GM23338 (cell line): ENCODE measurements at regions not wholly inside any gene's neighbourhood (a gene's known extent, or its start where the extent isn't known, plus 50 kb on each side); places are given as distances from the start of the nearest gene placed in this dataset.

Source experiments
- ATAC-seq: fragments of 200-7000 bp; cut with Tn5 transposase; 3 replicates; pipeline ENCODE4 v1.9.1; 2020
- DNase-seq: peaks from one replicate; pipeline ENCODE4 v3.0.0-alpha.2; 2015; ENCODE audit warnings: low spot score
- H2AFZ ChIP-seq: fragments of 200-600 bp; sonication (generic); 2 replicates; pipeline ENCODE4 v1.8.0; 2016; ENCODE audit warnings: antibody characterized with exemption, mild to moderate bottlenecking, moderate library complexity
- H3F3A ChIP-seq: fragments of 200-600 bp; sonication (generic); replicated peaks from 2 replicates; pipeline ENCODE4 v1.8.0; 2017; ENCODE audit warnings: antibody characterized with exemption, mixed run types, low read depth
- H3K27ac ChIP-seq: fragments of 200-600 bp; sonication (generic); 2 replicates; pipeline ENCODE4 v1.6.1; 2016; ENCODE audit warnings: low read depth
- H3K27me3 ChIP-seq: fragments of 200-600 bp; sonication (generic); 2 replicates; pipeline ENCODE4 v1.8.0; 2016; ENCODE audit warnings: mild to moderate bottlenecking, mixed run types, moderate library complexity; ENCODE audit not compliant: insufficient read depth
- H3K36me3 ChIP-seq: fragments of 200-600 bp; sonication (generic); 2 replicates; pipeline ENCODE4 v1.8.0; 2016; ENCODE audit warnings: mild to moderate bottlenecking; ENCODE audit not compliant: insufficient read depth
- H3K4me1 ChIP-seq: fragments of 200-600 bp; sonication (generic); 2 replicates; pipeline ENCODE4 v1.8.0; 2016; ENCODE audit warnings: mild to moderate bottlenecking, moderate library complexity; ENCODE audit not compliant: insufficient read depth
- H3K4me2 ChIP-seq: fragments of 200-600 bp; sonication (generic); 2 replicates; pipeline ENCODE4 v1.7.1; 2017; ENCODE audit warnings: mixed run types
- H3K4me3 ChIP-seq: fragments of 200-600 bp; sonication (generic); 2 replicates; pipeline ENCODE4 v1.6.1; 2016; ENCODE audit warnings: mixed run types
- H3K79me2 ChIP-seq: fragments of 200-600 bp; sonication (generic); replicated peaks from 2 replicates; pipeline ENCODE4 v1.8.0; 2017; ENCODE audit warnings: mild to moderate bottlenecking; ENCODE audit not compliant: insufficient read depth
- H3K9me2 ChIP-seq: fragments of 200-600 bp; sonication (generic); 2 replicates; pipeline ENCODE4 v1.8.0; 2017; ENCODE audit not compliant: insufficient read depth
- H4K20me1 ChIP-seq: fragments of 200-600 bp; sonication (generic); replicated peaks from 2 replicates; pipeline ENCODE4 v1.8.0; 2017; ENCODE audit warnings: mild to moderate bottlenecking; ENCODE audit not compliant: insufficient read depth
- H3K27ac Mint-ChIP-seq: 2 replicates; pipeline ENCODE4 v1.8.0; 2020; ENCODE audit warnings: inconsistent platforms, mild to moderate bottlenecking, moderate library complexity, mixed read lengths
- H3K27me3 Mint-ChIP-seq: 3 replicates; pipeline ENCODE4 v1.8.0; 2022; ENCODE audit warnings: low read depth, mild to moderate bottlenecking, moderate library complexity, mixed read lengths, inconsistent platforms; ENCODE audit not compliant: insufficient read depth, poor library complexity
- H3K36me3 Mint-ChIP-seq: 3 replicates; pipeline ENCODE4 v1.8.0; 2021; ENCODE audit warnings: low read depth, mild to moderate bottlenecking, inconsistent platforms, moderate library complexity, mixed read lengths
- H3K4me1 Mint-ChIP-seq: 3 replicates; pipeline ENCODE4 v1.8.0; 2020; ENCODE audit warnings: mild to moderate bottlenecking, inconsistent platforms, mixed read lengths
- H3K4me3 Mint-ChIP-seq: 3 replicates; pipeline ENCODE4 v1.8.0; 2021; ENCODE audit warnings: moderate library complexity, mild to moderate bottlenecking, inconsistent platforms, mixed read lengths
- H3K9me3 Mint-ChIP-seq: 3 replicates; pipeline ENCODE4 v1.8.0; 2020; ENCODE audit warnings: moderate library complexity, mild to moderate bottlenecking, inconsistent platforms, mixed read lengths
- CTCF ChIP-seq, 2 experiments: fragments of 200-600 bp in 1 of 2; sonication (generic) in 1 of 2; conservative IDR thresholded peaks; 2 replicates each; pipeline versions ENCODE4 v1.5.1 to v1.6.1; 2016 to 2017; ENCODE audit warnings: antibody characterized with exemption in 2 of 2, low read depth in 2 of 2, mild to moderate bottlenecking in 2 of 2, moderate library complexity in 1 of 2
- EZH2phosphoT487 ChIP-seq: fragments of 200-600 bp; sonication (generic); IDR thresholded peaks from one replicate; pipeline ENCODE4 v1.8.1; 2018; ENCODE audit warnings: antibody characterized with exemption; ENCODE audit not compliant: unreplicated experiment
- JUNB ChIP-seq: IDR thresholded peaks from one replicate; pipeline ENCODE4 v1.6.1; 2016; ENCODE audit warnings: antibody characterized with exemption; ENCODE audit not compliant: unreplicated experiment
- POLR2AphosphoS5 ChIP-seq: IDR thresholded peaks from 2 replicates; pipeline ENCODE4 v1.6.1; 2016; ENCODE audit warnings: antibody characterized with exemption, low read depth
- STAT1 ChIP-seq: IDR thresholded peaks from one replicate; pipeline ENCODE4 v1.6.1; 2016; ENCODE audit warnings: antibody characterized with exemption; ENCODE audit not compliant: unreplicated experiment
- ZNF114 ChIP-seq: fragments of 250-450 bp; sonication (Bioruptor Pico); IDR thresholded peaks from 2 replicates; pipeline ENCODE4 v1.5.0; 2020; ENCODE audit warnings: mild to moderate bottlenecking, moderate library complexity
- ZNF331 ChIP-seq: fragments of 250-450 bp; sonication (Bioruptor Pico); IDR thresholded peaks from 2 replicates; pipeline ENCODE4 v1.5.0; 2020; ENCODE audit warnings: low read depth, mild to moderate bottlenecking, moderate library complexity
- TF ChIP-seq, protein P1 (sequence below): IDR thresholded peaks from 2 replicates; pipeline ENCODE4 v1.6.1; 2016; ENCODE audit warnings: antibody characterized with exemption
- TF ChIP-seq, protein P2 (sequence below): fragments of 250-450 bp; sonication (Bioruptor Pico); IDR thresholded peaks from 2 replicates; pipeline ENCODE4 v1.5.0; 2020; ENCODE audit warnings: mild to moderate bottlenecking, moderate library complexity

DNA sequence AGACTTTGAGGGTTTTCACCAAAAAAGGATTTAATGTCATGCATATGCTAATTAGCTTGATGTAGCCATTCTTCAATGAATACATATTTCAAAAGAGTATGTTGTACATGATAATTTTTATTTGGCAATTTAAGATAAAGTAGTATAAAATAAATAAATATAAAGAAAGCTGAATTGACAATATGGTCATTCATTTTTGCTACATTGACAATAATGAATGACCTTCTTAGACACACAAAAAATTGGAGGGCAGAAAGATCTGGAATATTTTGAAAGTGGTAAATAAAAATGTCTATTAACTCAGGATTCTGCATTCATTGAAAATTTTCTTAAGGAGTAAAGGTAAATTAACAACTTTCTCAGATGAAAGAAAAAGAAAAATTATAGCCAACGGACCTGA lies 324.8 kb upstream of the FTMT start:
- DNase-seq, result no peak
- TF ChIP-seq JUNB (no peak), ZNF331 (CRISPR knock-in tag) (no peak), CTCF (conservative IDR thresholded peaks at IDR 0.05; ENCODE audit: low read depth in 2 of 2) (no peak), STAT1 (no peak), EZH2phosphoT487 (no peak)

GRCh38 chr5:121533814-121534213 lies 317.9 kb upstream of the FTMT start:
- no peak overlapping the region for H2AFZ ChIP-seq
- H3K9me2 ChIP-seq, result no peaks in the 10 kb centered on the region
- no peak for DNase-seq
- no peaks in the 10 kb centered on the region for H3K79me2 ChIP-seq
- Mint-ChIP-seq H3K4me1 (no peaks in the 10 kb centered on the region), H3K9me3 (no peaks in the 10 kb centered on the region; the same call in 2 of the 3 replicates), H3K36me3 (no peaks in the 10 kb centered on the region), H3K4me3 (no peak overlapping the region), H3K27me3 (peaks cover 2% of the 10 kb centered on the region), H3K27ac (no peak overlapping the region)
- no peaks in the 10 kb centered on the region for H3K27me3 ChIP-seq
- TF ChIP-seq JUNB (no peak), POLR2AphosphoS5 (no peak), ZNF114 (CRISPR knock-in tag) (no peak), STAT1 (no peak)
- TF ChIP-seq, protein P1, sequence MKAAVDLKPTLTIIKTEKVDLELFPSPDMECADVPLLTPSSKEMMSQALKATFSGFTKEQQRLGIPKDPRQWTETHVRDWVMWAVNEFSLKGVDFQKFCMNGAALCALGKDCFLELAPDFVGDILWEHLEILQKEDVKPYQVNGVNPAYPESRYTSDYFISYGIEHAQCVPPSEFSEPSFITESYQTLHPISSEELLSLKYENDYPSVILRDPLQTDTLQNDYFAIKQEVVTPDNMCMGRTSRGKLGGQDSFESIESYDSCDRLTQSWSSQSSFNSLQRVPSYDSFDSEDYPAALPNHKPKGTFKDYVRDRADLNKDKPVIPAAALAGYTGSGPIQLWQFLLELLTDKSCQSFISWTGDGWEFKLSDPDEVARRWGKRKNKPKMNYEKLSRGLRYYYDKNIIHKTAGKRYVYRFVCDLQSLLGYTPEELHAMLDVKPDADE, result no peak
- TF ChIP-seq, protein P2, sequence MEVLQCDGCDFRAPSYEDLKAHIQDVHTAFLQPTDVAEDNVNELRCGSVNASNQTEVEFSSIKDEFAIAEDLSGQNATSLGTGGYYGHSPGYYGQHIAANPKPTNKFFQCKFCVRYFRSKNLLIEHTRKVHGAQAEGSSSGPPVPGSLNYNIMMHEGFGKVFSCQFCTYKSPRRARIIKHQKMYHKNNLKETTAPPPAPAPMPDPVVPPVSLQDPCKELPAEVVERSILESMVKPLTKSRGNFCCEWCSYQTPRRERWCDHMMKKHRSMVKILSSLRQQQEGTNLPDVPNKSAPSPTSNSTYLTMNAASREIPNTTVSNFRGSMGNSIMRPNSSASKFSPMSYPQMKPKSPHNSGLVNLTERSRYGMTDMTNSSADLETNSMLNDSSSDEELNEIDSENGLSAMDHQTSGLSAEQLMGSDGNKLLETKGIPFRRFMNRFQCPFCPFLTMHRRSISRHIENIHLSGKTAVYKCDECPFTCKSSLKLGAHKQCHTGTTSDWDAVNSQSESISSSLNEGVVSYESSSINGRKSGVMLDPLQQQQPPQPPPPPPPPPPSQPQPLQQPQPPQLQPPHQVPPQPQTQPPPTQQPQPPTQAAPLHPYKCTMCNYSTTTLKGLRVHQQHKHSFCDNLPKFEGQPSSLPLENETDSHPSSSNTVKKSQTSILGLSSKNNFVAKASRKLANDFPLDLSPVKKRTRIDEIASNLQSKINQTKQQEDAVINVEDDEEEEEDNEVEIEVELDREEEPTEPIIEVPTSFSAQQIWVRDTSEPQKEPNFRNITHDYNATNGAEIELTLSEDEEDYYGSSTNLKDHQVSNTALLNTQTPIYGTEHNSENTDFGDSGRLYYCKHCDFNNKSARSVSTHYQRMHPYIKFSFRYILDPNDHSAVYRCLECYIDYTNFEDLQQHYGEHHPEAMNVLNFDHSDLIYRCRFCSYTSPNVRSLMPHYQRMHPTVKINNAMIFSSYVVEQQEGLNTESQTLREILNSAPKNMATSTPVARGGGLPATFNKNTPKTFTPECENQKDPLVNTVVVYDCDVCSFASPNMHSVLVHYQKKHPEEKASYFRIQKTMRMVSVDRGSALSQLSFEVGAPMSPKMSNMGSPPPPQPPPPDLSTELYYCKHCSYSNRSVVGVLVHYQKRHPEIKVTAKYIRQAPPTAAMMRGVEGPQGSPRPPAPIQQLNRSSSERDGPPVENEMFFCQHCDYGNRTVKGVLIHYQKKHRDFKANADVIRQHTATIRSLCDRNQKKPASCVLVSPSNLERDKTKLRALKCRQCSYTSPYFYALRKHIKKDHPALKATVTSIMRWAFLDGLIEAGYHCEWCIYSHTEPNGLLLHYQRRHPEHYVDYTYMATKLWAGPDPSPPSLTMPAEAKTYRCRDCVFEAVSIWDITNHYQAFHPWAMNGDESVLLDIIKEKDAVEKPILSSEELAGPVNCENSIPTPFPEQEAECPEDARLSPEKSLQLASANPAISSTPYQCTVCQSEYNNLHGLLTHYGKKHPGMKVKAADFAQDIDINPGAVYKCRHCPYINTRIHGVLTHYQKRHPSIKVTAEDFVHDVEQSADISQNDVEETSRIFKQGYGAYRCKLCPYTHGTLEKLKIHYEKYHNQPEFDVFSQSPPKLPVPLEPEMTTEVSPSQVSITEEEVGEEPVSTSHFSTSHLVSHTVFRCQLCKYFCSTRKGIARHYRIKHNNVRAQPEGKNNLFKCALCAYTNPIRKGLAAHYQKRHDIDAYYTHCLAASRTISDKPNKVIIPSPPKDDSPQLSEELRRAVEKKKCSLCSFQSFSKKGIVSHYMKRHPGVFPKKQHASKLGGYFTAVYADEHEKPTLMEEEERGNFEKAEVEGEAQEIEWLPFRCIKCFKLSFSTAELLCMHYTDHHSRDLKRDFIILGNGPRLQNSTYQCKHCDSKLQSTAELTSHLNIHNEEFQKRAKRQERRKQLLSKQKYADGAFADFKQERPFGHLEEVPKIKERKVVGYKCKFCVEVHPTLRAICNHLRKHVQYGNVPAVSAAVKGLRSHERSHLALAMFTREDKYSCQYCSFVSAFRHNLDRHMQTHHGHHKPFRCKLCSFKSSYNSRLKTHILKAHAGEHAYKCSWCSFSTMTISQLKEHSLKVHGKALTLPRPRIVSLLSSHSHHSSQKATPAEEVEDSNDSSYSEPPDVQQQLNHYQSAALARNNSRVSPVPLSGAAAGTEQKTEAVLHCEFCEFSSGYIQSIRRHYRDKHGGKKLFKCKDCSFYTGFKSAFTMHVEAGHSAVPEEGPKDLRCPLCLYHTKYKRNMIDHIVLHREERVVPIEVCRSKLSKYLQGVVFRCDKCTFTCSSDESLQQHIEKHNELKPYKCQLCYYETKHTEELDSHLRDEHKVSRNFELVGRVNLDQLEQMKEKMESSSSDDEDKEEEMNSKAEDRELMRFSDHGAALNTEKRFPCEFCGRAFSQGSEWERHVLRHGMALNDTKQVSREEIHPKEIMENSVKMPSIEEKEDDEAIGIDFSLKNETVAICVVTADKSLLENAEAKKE (CRISPR knock-in tag), result no peak
- no peaks in the 10 kb centered on the region for H3K4me1 ChIP-seq
- no peak overlapping the region for H3K27ac ChIP-seq
- H3K4me3 ChIP-seq, result no peak overlapping the region
- no peaks in the 10 kb centered on the region for H3F3A ChIP-seq
- H3K4me2 ChIP-seq, result no peak overlapping the region
- H4K20me1 ChIP-seq, result no peaks in the 10 kb centered on the region
- no peak for ATAC-seq
- H3K36me3 ChIP-seq, result no peaks in the 10 kb centered on the region

More for the DNA sequence above, 324.8 kb upstream of the FTMT start:
- Histone ChIP-seq H3K27me3 (no peaks in the 10 kb centered on the region), H4K20me1 (no peaks in the 10 kb centered on the region), H3K27ac (no peak overlapping the region), H2AFZ (no peak overlapping the region), H3K4me2 (no peak overlapping the region), H3K9me2 (no peaks in the 10 kb centered on the region), H3F3A (no peaks in the 10 kb centered on the region), H3K79me2 (no peaks in the 10 kb centered on the region), H3K4me3 (no peak overlapping the region), H3K4me1 (no peaks in the 10 kb centered on the region), H3K36me3 (no peaks in the 10 kb centered on the region)
- Mint-ChIP-seq H3K4me3 (no peak overlapping the region), H3K9me3 (no peaks in the 10 kb centered on the region; the same call in 1 of the 3 replicates), H3K4me1 (no peaks in the 10 kb centered on the region), H3K27ac (no peak overlapping the region), H3K36me3 (no peaks in the 10 kb centered on the region; the same call in 1 of the 3 replicates), H3K27me3 (no peaks in the 10 kb centered on the region)
- ATAC-seq, result no peak
